AG09309 (cell line): ENCODE measurements at regions not wholly inside any gene's neighbourhood (a gene's known extent, or its start where the extent isn't known, plus 50 kb on each side); places are given as distances from the start of the nearest gene placed in this dataset.

Experiments used
- DNase-seq: peaks from one replicate; pipeline ENCODE4 v3.0.0-alpha.2; 2010; ENCODE audit warnings: low read depth
- H3K4me3 ChIP-seq: 2 replicates; pipeline ENCODE4 v1.5.1; 2011; ENCODE audit warnings: mild to moderate bottlenecking, low read depth, low read length, moderate library complexity; ENCODE audit not compliant: control insufficient read depth
- CTCF ChIP-seq: IDR thresholded peaks from 2 replicates; pipeline ENCODE4 v1.5.1; 2011; ENCODE audit warnings: mild to moderate bottlenecking, low read depth, low read length, inconsistent platforms; ENCODE audit not compliant: insufficient read depth, control insufficient read depth; ENCODE audit errors: missing control alignments

- TF ChIP-seq CTCF: no peak
- H3K4me3 ChIP-seq: no peak overlapping the region
- DNase-seq: no peak
Measured at GRCh38 chr3:152671446-152672319, 163.2 kb upstream of the P2RY1 start.

- no peak for TF ChIP-seq CTCF
- no peak for DNase-seq
- H3K4me3 ChIP-seq: no peak overlapping the region
Measured at GRCh38 chr3:152672320-152672649, 162.6 kb upstream of the P2RY1 start.

GRCh38 chr3:152676810-152677379 lies 158.0 kb upstream of the P2RY1 start:
- DNase-seq: no peak
- H3K4me3 ChIP-seq: no peak overlapping the region
- no peak for TF ChIP-seq CTCF

- no peak overlapping the region for H3K4me3 ChIP-seq
- TF ChIP-seq CTCF: no peak
Measured at GRCh38 chr3:152677491-152677890, 157.4 kb upstream of the P2RY1 start.

GRCh38 chr3:152682477-152682876 lies 152.5 kb upstream of the P2RY1 start:
- no peak overlapping the region for H3K4me3 ChIP-seq
- no peak for DNase-seq
- TF ChIP-seq CTCF: no peak

More at GRCh38 chr3:152677491-152677890, 157.4 kb upstream of the P2RY1 start:
- DNase-seq: no peak

GRCh38 chr3:152683521-152683999 lies 151.4 kb upstream of the P2RY1 start:
- H3K4me3 ChIP-seq: no peak overlapping the region
- DNase-seq: no peak
- TF ChIP-seq CTCF: no peak
